Fibroblast of skin of right biceps (primary cell): ENCODE measurements at regions not wholly inside any gene's neighbourhood (a gene's known extent, or its start where the extent isn't known, plus 50 kb on each side); places are given as distances from the start of the nearest gene placed in this dataset.
"Not testable (repeated sequence)": the region's sequence is repeated elsewhere in the genome, so short reads cannot be mapped to it uniquely, and the experiment has no call there.

Experiments
- DNase-seq: peaks from one replicate; pipeline ENCODE4 v3.0.0-alpha.2; 2013

DNA sequence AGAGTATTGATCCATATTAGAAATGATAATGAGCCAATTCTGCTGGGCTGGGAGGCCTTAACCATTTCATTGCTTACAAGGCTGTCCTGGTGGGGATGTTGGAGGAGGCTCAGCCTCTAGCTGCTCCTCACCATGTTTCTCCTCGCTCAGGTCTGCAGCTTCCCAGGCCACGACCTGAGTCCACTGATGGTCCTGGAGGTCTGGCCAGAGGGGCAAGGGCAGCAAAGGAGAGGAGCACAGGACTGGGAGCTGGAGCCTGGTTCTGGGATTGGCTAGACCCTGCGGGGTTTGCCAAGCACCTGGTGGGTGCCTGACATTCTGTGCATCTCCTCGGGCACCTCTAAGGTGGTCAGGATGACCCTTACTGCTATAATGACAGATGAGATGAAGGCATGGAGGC is 92.6 kb downstream of the KIF26A start:
- no peak for DNase-seq

DNA sequence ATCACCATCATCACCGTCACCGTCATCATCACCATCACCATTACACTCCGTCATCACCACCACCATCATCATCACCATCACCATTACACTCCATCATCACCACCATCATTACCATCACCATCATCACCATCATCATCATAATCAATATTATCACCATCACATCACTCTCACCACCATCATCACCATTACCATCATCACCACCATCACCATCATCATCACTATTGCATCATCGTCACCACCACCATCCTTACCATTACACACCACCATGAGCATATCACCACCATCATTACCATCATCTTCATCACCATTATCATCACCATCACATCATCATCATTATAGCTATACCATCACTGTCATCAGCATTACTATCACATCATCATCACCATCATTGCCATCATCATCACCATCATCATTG is 93.7 kb downstream of the KIF26A start:
- DNase-seq: no peak

DNA sequence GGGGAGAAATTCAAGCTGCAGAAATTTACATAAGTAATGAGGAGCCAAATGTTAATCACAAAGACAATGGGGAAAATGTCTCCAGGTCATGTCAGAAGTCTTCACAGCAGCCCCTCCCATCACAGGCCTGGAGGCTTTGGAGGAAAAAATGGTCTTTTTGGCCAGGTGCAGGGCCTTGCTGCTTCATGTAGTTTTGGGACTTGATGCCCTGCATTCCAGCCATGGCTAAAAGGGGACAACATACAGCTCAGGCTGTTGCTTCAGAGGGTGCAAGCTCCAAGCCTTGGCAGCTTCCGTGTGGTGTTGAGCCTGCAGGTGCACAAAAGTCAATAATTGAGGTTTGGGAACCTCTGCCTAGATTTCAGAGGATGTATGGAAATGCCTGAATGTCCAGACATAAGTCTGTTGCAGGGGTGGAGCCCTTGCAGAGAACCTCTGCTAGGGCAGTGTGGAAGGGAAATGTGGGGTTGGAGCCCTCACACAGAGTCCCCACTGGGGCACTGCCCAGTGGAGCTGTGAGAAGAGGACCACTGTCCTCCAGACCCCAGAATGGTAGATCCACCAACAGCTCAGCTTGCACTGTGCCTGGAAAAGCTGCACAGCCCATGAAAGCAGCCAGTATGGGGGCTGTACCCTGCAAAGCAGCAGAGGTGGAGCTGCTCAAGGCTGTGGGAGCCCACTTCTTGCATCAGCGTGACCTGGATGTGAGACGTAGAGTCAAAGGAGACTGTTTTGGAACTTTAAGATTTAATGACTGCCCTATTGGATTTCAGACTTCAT is 95.8 kb downstream of the KIF26A start:
- not testable (repeated sequence) for DNase-seq

DNA sequence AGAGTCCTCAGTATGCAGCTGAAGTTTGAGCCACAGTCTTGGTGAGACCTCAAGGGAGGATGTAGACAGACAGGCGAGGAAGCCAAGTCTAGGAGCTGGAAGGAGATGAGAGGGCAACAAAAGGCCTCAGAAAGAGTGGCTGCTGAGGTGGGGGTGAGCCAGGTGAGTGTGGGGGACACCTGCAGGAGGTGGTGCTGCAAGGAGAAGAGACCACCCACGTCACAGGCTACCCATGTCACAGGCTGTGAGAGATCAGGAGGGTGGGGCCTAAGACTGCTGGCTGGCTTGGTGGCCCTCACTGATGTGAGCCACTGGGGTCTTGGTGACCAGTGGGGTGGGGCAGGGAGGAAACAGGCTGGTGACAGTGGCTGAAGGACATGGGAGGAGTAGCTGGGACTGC is 97.3 kb downstream of the KIF26A start:
- DNase-seq: no peak

DNA sequence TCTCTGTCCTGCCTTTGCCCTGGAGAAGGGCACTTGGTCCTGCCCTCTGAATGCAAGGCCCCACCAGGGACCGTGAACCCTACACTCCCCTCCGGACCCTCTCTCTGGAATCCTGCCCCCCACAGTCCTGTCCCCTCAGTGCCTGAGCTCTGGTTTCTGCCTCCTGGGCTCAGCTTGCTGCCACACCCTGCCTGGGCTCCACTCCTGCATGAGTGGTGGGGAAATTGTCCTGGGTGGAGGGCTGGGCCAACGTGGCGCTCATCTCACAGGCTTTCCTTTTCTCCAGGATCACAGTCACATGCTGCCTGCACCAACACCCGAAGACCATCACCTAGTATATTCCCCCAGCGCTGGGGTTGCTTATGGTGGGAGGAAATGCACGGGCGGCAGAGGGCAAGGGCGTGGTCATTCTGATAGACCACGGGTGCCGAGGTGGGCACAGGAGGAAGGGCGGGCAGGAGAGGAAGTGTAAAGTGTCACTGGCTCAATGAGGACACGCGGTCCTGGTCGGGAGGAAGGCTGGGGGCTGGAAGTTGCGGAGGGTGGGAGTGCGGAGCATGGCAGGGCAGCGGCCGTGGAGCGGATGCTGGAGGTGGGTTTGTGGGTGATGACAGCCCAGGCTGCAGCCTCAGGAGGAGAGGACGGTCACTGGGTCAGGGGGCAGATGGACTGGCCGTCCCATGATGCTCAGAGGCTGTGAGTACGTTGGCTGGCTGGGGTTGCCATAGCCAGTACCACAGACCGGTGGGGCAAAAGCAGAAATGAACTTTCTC is 99.5 kb downstream of the KIF26A start:
- no peak for DNase-seq

DNA sequence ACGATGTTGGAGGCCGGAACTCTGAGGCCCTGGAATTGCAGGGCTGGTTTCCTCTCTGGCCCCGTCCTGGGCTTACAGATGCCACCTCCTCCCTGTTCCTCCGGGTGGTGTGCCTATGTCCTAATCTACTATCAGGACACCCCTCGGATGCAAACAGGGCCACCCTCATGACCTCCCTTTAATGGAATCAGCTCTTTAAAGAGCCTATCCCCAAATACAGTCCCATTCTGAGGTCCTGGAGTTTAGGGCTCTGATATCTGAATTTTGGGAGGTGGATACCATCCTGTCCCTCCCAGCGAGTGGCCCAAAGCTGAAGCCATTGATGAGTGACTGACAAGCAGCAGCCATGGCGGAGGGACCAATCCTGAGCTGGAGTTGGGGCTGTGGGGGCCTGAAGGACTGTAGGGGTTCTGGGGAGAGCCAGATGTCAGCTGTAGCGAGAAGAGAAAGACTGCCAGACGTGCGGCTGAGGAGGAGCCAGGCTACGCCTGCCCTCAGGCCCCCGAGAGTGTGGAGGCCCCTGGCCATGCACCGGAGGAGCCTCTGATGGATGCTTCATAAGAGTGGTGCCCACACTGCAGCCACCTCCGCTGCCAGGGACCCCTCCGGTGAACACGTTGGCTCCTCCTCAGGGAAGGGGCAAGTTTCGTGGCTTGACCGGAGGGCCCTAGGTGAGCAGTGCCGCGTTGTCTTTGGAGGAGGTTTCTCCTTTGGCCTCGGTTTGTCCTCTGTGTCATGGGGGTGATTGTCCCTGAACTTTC is 100.2 kb downstream of the KIF26A start:
- no peak for DNase-seq

DNA sequence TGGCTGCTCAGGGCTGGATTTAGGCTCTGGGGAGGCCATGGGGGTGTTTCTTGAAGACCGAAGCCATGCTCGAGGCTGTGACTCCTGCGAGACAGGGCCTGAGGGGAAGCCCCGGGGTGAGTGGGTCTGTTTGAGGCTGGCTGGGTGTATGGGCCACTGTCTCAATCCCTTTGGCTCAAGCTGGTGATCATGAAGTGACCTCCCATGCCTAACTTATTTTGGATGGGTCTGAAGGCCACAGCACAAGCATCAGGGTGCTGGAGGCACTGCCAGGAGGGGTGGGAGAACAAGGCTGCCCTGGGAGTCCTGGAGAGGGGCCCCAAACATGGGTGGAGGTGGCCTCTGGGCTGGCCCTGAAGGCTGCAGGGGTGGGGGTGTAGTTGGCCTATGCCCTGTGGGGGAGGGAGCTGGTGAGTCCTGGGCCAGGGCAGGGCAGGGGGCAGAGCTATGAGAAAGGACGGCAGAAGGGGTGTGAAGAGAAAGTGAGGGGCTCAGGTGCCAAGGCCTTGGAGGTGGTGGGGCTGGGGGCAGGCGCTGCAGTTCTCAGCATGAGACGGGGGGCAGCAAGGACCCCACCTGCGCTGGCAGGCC is 100.9 kb downstream of the KIF26A start:
- DNase-seq: no peak

DNA sequence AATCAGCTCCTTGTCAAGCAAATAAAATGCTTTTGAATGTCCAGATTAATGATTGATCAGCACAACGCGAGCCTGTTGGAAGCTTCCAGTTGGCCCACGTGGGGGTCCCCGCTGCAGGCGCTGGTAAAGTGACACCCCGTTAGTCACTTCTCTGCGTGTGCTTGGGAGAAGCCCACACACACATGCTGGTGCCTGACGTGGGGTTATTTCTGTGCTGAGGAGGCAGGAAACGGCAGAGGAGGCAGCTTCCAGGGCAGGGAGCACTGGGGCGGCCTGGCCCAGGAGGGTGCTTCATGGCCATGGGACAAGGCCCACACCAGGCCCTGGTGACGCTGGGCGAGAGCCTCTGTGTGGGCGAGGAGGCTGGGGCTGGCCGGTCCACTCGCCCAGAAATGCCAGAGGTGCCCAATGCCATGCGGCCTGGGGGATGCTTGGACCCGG is 101.5 kb downstream of the KIF26A start:
- no peak for DNase-seq

DNA sequence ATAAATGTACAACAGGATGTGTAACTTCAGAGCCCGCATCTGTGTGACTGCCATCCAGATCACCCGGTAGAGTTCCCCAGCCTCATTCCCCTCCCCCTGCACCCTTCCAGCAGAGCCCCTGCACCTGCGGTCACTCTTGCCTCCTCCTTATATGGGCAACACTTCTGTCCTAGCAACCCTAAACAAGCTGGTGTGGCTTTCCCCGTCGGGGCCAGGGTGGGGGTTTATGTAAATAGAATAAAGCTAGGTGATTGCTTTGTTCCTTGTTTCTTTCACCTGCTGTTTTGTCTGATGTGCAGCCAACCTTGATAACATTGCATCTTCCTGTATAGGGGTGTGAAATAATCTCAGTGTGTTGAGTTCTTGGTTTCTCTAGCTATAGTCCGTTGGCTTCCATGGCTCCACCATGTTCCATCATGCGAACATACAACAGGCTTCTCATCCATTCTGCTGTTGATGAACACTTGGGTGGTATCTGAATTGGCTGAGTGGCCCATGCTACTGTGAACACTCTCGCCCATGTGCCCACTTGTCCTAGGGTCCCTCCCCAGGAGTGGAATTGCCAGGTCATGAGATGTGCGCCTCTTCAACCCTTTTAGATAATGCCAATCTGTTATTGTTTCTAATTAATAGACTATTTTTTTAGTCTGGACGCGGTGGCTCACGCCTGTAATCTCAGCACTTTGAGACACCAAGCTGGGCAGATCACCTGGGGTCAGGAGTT is 102.2 kb downstream of the KIF26A start:
- DNase-seq: no peak

DNA sequence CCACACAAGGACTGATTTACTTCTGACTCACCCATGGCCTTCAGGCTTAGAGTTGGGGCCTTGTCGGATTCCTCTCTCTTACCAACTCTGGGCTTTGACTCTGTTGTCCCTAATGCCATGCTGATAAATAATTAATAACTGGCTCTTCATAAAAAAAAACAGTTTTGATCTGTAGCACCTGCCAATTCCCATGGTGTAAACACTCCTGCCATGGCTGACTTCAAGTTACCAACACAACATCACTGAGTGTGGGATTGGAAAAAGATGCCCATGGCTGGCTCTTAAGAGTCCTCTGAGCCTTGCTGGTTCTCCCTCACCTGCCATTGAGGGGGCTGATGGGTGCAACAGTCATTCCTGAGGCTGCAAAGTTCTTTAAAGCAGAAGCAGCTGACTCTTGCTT is 104.8 kb downstream of the KIF26A start:
- DNase-seq: no peak

DNA sequence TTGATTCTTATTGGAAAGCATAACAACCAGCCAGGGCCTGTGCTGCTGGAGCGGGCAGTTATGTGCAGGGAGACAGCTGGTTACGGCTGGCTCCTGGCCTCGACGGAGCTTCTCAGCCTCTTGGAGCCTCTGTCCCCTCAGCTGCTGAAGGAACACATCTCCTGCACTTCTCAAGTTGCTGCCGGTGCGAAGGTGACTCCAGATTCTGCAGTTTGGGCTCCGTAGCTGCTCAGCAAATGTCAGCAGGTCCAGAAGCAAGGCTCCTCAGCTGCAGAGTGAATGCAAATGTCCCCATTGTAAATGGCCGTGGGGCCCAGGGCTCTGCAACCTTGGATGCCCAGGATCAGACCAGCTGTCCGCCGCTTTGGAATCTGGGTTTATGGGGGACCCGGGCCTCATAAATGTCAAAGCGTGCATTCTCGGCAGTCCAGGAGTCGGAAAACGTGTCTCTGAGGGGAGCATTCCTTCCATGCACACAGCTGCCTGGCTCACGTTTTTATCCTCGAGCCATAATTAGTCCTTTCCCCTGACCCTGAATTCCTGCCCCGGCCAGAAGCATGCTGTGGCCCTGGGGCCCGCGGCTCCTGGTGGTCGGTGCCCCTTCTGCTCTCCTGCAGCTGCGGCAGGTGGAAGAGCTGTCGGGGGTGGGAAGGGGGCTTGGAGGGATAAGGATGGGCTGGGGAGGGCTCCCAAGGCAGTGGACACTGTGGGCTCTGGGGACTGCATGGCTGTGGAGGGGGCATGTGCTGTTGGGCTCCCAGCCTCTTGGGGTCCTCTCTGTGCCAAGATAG is 106.0 kb downstream of the KIF26A start:
- no peak for DNase-seq

DNA sequence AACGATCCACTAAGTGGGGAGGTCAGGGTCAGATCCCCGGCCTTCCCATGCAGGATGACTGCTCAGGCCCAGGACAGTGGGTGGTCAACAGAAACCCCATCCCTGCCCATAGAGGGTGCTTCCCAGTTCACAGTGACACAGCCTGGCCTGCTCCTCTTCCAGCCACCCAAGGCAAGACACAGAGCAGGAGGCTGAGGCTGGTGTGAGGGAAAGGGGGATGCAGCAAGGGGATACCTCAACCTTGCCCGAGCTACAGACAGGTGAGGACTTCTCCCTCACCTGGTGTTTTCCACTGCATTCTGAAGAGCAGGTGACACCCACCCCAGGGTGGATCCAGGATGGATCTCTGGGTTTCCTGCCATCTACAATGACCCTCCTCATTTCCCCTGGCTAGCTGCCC is 106.7 kb downstream of the KIF26A start:
- no peak for DNase-seq

DNA sequence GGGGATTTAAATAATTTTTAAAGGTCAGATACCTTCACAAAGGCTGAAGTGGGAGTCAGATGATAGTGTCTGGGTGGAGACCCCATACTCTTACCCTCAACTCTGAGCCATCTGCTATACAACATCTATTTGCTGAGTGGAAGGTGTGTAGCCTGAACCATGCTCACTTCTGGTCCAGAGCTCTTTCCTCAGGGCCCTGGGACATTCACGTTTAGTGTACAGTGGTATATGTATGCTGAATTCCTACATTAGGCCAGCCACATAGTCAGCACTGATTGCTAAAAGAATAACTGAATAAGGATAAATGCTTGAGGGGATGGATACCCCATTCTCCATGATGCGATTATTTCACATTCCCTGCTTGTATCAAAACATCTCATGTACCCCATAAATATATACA is 107.3 kb downstream of the KIF26A start:
- no peak for DNase-seq

DNA sequence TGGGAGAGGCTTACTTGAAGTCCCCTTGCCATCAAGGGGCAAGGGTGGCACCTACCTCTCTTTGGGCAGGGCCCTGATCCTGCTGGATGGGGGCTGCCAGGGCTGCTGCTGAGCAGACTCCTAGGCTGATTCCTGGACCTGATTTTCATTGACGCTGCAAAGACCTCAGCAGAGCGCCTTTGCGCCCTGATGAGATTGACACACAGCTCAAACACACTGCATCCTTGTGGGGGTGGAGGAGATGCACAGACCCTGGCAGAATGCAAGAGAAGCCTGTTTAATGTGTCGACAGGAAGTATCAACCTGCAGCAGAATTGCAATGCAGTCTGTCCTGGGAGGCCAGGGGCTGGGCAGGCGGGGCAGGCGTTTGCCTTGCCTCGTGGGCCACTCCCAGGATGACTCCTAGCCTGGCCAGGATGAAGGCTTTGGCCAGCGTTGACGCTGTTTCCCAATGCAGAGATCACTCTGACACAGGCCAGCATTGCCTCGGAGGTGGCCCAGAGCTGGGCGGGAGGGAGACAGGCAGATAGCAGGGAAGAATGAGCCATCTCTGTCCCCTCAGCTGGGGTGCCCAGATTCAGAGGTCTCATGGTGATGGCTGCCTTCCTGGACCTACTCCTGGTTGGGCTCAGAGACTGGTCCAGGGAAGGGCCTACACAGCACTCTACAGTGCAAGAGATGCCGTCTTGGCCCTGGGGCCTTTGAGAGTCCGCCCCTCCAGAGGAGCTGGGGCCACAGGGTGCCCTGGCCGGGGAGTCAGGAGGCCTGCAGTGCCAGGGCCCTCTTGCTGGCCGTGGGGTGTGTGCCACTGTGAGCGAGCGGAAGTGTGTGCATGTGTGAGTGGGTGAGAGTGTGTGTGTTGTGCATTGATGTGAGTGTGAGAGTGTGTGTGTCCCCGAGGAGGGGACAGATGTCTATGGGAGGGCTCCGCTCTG is 108.3 kb downstream of the KIF26A start:
- no peak for DNase-seq

DNA sequence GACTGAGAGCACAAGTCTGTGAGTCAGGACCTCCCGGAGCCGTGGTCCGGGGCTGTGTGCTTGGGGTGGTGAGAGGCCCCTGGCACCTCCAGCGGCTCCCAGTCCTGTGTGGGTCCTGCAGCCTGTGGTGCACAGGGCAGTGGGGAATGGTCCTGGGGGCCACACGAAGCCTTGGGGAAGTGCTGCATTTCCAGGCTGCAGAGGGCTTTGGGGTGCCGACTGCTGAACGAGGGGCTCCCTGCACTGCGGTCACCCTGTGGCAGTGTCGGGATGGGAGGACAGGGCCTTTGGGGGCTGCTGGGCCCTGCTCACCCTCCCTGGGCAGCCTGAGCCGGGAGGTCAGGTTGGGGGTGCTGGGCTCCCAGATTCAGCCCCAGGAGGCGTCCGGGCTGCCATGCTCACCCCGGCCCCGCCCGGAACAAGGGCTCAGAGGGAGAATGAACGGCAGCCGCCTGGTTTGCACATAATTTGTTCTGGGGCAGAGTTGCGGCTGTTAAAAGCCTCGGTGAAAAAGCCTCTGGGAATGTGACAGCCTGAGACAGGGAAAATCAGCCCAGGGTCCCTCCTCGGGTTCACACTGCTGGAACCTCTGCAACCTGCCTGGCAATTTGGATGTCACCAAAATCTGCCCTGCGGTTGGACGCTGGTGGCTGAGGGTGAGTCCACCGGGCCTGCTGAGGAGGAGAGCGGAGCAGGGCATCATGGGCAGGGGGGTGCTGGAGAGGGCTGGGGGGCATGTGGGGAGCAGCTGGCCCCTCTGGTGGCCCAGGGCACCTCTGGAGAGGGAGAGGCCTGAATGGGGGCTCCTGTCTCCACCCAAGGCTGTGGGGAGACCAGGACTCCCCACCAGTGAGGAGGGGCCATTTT is 109.2 kb downstream of the KIF26A start:
- no peak for DNase-seq

DNA sequence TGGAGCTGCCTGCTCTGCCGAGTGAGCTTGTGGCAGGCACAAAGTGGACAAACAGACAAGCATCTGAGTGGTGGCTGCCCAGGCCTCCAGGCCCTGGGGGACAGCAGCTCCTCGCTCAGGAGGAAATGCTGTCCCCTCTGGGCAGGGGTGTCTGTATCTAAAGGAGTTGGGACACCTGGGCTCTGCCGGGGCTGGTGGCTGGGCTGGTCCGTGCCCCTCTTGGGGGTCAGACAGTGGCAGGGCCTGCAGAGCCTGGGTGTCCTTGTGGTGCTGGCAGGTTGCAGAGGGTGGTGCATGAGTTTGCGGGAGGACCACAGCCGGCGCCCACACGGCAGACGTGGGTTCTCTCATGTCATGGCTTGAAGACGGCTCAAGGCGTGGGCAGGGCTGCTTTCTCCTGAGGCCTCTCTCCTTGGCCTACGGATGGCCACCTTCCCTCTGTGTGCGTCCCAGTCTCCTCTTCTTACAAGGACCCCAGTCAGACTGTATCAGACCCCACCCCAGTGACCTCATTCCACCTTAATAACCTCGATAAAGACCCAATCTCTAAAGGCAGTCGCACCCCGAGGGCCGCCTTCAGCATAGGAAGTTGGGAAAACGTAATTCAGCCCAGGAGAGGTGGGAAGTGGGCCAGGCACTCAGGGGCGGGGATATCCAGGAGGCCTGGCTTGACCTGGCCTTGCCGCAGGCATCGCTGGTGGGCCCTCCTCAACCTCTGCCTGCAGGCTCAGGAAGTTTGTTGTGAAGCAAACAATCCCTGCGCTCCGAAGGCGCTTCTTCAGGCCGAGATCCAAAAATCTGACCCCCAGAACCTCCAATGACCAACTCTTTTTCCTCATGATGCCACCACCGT is 110.0 kb downstream of the KIF26A start:
- no peak for DNase-seq

DNA sequence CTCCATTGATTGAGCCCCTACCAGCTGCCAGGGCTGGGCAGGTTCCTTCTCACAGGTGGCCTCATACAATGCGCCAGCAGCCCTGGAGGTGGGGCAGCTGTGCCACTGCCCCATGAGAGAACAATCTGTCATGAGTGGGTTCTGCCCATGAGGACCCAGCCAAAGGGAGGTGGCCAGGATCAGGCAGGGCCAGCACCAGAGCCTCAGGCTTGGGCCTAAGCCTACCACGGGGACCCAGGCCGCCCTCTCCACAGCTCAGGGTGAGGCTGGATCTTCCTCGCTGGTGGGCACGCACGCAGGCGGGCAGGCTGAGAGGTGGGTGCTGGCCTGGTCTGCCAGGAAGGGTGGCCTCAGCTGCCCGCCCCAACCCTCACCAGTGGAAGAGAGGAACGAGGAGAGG is 110.7 kb downstream of the KIF26A start:
- DNase-seq: no peak

DNA sequence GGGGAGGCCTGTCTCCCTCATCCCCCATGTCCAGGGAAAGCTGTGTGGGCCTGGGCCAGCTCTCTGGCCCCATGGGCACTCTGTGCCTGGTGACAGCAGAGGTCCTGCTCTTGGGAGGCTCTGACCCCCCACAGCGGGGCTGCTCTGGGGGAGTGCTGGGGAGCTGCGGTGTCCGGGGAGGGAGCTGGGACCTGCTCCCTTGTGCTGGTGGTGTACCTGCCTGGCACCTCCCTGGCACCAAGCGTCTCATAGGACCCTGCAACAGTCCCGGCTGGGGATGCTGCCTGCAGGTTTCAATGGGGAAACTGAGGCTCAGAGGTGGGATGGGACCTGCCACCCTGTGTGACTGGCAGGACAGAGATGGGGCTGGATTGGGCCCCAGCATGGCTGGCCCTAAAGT is 111.3 kb downstream of the KIF26A start:
- no peak for DNase-seq

DNA sequence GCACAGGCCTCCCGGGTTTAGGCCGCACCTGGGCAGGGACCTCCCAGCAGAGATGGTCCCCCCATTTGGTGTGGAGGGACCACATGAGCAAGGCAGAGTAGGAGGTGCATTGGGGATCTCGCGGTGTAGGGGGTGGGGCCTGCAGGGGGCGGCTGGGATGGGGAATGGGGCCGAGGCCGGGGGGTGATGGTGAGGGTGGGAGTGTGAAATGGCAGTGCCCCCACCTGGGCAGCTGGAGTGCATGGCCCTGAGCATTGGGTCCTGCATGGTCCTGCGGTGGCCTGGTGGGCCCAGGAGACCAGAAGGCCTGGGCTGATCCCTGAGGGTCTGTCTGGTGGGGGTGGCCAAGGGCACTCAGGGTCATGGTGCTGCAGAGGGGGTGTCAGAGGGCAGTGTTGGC is 111.8 kb downstream of the KIF26A start:
- DNase-seq: no peak
